ENCODE measurements at regions not wholly inside any gene's neighbourhood (a gene's known extent, or its start where the extent isn't known, plus 50 kb on each side); places are given as distances from the start of the nearest gene placed in this dataset.
"Not testable (repeated sequence)": the region's sequence is repeated elsewhere in the genome, so short reads cannot be mapped to it uniquely, and the experiment has no call there.

GRCh38 chr12:9331218-9331626, 123.0 kb upstream of the PZP start:
- Mint-ChIP-seq H3K4me1 (peaks cover 22% of the 10 kb centered on the region), H3K4me3 (no peak overlapping the region), H3K27ac (peak overlapping the region; percentile 70), H3K9me3 (peaks cover 2% of the 10 kb centered on the region), H3K36me3 (no peaks in the 10 kb centered on the region)
- ATAC-seq (peak; percentile 76), DNase-seq (ENCODE audit: low spot score in 2 of 2) (peak; percentile 76 to 87)

DNA sequence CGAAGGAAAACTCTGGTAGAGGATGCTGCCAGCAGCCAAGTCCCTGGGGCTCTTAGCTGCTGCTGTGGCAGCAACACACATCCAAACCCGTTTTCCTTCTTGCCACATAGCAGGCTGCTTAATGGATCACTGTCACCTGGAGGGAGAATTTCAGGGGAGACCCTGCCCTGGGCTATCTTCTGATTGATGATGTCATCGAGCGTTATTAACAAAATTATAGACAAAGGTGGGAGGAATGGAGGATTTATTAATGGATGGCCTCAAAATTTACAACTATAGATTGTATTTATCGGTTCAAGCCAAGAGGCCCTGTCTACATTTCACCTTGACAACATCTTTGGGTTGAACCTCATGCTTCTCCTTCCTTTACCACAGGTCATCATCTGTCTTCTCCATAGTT, 120.8 kb upstream of the PZP start:
- Mint-ChIP-seq H3K9me3 (no peaks in the 10 kb centered on the region), H3K27ac (no peak overlapping the region), H3K4me1 (peaks cover 22% of the 10 kb centered on the region), H3K4me3 (no peak overlapping the region), H3K36me3 (no peaks in the 10 kb centered on the region)
- no peak for DNase-seq (ENCODE audit: low spot score in 2 of 2)
- ATAC-seq = no peak

- no peaks in the 10 kb centered on the region for H3K36me3 Mint-ChIP-seq
- no peaks in the 10 kb centered on the region for H3K9me3 Mint-ChIP-seq
- DNase-seq (ENCODE audit: low spot score in 2 of 2) = no peak
- no peak overlapping the region for H3K27ac Mint-ChIP-seq
- no peak for ATAC-seq
- peaks cover 22% of the 10 kb centered on the region for H3K4me1 Mint-ChIP-seq
- no peak overlapping the region for H3K4me3 Mint-ChIP-seq
Observed at GRCh38 chr12:9328065-9328464, 119.9 kb upstream of the PZP start.

DNA sequence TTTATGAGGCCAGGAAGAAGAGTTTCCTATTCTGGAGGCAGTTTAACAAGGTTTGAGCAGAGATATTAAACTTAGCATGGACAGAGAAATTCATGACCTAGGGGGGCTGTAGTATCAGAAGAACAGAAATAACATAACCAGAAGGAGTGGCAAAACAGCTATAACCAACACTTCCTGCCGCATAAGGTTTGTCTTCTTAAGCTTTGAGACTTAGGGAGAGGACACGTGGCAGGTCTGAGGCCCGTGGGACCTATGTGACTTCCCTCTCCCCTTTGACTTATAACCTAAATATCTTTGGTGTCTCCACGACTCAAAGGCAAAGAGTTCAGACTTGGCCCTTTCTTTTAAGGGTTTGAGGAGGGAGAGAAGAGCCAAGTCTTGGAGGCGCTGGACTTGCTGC, 119.1 kb upstream of the PZP start:
- DNase-seq (ENCODE audit: low spot score in 2 of 2) (no peak), ATAC-seq (no peak)
- H3K27ac Mint-ChIP-seq = peak overlapping the region; percentile 43
- no peak overlapping the region for H3K4me3 Mint-ChIP-seq
- H3K36me3 Mint-ChIP-seq = no peaks in the 10 kb centered on the region
- H3K4me1 Mint-ChIP-seq = peaks cover 22% of the 10 kb centered on the region
- no peaks in the 10 kb centered on the region for H3K9me3 Mint-ChIP-seq

- H3K4me3 Mint-ChIP-seq; DNase-seq (ENCODE audit: low spot score in 2 of 2); H3K9me3 Mint-ChIP-seq; H3K36me3 Mint-ChIP-seq; ATAC-seq: not testable (repeated sequence)
- peak overlapping the region; percentile 43 for H3K27ac Mint-ChIP-seq
- H3K4me1 Mint-ChIP-seq = peaks cover 22% of the 10 kb centered on the region
Observed at GRCh38 chr12:9326849-9327248, 118.7 kb upstream of the PZP start.

DNA sequence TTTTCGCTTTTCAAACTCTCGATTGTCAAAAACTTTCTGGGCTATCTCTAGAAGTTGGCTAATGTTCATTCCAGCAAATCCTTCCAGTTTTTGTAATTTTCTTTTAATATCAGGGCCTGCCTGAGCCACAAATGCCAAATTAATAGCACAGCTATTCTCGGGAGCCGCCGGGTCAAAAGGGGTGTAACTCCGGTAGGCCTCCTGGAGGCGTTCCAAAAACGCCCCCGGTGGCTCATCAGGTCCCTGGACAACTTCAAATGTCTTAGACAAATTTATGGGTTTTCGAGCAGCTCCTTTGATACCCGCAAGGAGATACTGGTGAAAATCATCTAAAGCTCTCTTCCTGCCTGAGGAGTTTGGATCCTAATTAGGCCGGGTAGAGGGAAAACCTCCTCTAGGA, 117.9 kb upstream of the PZP start:
- Mint-ChIP-seq H3K36me3 (no peaks in the 10 kb centered on the region), H3K4me3 (no peak overlapping the region), H3K9me3 (no peaks in the 10 kb centered on the region), H3K27ac (no peak overlapping the region), H3K4me1 (peaks cover 17% of the 10 kb centered on the region)
- ATAC-seq (no peak), DNase-seq (ENCODE audit: low spot score in 2 of 2) (no peak)

DNA sequence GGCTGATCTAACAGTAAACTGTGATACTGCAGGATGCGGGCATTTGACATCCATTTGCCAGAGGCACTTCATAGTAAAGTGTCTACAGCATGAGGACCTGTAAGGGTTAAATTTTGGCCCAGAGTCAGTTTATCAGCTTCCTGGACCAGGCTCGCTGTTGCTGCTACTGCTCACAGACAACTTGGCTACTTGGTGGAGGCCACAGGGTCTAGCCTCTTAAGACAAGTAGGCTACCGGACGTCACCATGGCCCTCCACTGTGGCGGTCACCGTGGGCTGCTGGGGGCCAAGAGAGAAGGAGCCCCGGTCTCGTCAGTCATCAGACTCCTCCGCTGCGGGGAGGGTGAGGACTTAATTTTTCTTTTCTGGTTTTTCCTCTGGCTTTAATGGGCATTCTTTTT, 117.3 kb upstream of the PZP start:
- no peak for DNase-seq (ENCODE audit: low spot score in 2 of 2)
- H3K4me3 Mint-ChIP-seq = no peak overlapping the region
- H3K36me3 Mint-ChIP-seq = no peaks in the 10 kb centered on the region
- H3K9me3 Mint-ChIP-seq = no peaks in the 10 kb centered on the region
- H3K4me1 Mint-ChIP-seq = peaks cover 15% of the 10 kb centered on the region
- ATAC-seq = no peak
- H3K27ac Mint-ChIP-seq = no peak overlapping the region

- Mint-ChIP-seq H3K4me3 (no peak overlapping the region), H3K4me1 (peaks cover 15% of the 10 kb centered on the region), H3K27ac (no peak overlapping the region), H3K36me3 (no peaks in the 10 kb centered on the region), H3K9me3 (no peaks in the 10 kb centered on the region)
- no peak for DNase-seq (ENCODE audit: low spot score in 2 of 2)
- ATAC-seq = no peak
Observed at GRCh38 chr12:9324782-9325181, 116.6 kb upstream of the PZP start.

DNA sequence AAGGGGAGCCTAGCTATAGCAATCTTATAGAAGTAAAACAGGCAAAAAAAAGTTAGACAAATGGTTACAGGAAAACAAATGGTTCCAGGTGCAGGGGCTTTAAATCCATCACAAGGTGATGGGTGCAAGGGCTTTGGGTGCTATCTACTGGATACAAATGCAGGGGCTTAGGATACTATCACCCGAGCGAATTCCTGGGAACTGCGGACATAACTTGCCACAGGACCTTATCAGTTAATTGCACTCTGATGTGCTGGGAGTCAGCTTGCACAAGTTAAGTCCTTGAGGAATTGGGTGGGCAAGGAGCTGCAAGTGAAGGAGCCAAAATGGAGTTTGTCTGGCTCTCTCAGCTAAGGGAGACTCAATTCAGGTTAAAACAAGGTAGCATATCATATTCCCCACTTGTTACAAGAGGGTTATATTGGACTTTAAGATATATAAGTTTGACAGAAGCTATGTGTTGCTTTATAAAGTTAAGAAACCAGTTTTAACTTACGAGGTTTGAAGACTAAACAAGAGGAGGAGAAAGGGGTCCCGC, 115.0 kb upstream of the PZP start:
- H3K4me1 Mint-ChIP-seq = peaks cover 21% of the 10 kb centered on the region
- H3K36me3 Mint-ChIP-seq = no peaks in the 10 kb centered on the region
- ATAC-seq (no peak), DNase-seq (ENCODE audit: low spot score in 2 of 2) (no peak)
- H3K9me3 Mint-ChIP-seq = no peaks in the 10 kb centered on the region
- no peak overlapping the region for H3K4me3 Mint-ChIP-seq
- H3K27ac Mint-ChIP-seq = no peak overlapping the region

DNA sequence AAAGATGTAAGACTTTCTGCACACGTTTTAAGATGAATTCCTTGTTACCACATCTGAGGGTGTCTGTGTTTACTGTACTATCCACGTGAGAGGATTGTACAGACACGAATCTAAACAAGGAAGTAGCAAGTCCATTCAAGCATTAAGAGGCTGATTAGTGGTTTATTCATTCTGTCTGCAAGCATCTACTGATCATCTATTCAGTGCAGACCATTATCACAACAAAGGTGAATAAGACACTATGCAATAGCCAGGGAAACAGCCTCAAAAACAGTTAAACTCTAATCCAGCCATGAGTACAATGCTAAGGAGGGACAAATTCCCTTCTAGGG, 111.6 kb upstream of the PZP start:
- Mint-ChIP-seq H3K9me3 (no peaks in the 10 kb centered on the region), H3K36me3 (no peaks in the 10 kb centered on the region), H3K4me1 (peaks cover 6% of the 10 kb centered on the region), H3K4me3 (no peak overlapping the region), H3K27ac (peak overlapping the region; percentile 36)
- DNase-seq (ENCODE audit: low spot score in 2 of 2) (no peak), ATAC-seq (no peak)

DNA sequence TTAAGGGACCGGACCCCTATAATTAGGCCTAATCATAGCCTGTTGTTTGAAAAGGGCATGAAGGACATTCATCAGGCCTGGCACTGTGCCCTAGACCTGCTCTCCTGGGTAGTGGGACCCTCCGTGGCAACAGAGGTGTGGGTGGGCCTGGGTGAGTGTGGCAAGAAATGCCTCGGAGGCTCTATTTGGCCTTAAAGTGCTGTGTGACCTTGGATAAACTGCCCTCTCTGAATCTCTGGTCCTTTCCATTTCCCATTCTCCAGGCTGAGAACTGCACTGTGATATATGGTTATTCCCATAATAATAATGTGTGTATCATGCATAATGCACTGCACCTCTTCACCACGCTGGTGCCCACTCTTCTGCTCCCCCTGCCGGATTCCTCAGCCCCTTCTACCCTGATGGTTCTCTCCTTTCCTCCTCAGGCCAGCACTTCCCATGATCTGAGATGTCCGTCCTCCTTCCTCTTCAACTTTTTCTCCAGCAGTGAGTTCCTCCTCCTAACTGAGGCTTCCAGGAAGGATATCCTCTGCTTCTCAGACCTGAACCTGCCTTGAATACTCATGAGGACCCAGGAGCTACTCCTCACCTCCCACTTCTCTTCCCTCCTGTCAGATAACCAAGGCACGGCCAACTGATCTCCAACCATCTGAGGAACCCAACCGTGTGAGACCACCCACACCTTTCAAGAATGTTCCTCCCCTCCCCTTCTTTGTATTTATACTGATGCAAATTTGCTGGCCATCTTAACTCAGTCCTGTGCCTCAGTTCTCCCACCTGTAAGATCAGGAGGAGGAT, 111.0 kb upstream of the PZP start:
- Mint-ChIP-seq H3K36me3 (no peaks in the 10 kb centered on the region), H3K27ac (peak overlapping the region; percentile 36), H3K4me3 (no peak overlapping the region), H3K4me1 (peaks cover 6% of the 10 kb centered on the region), H3K9me3 (no peaks in the 10 kb centered on the region)
- no peak for ATAC-seq
- DNase-seq (ENCODE audit: low spot score in 2 of 2) = no peak

DNA sequence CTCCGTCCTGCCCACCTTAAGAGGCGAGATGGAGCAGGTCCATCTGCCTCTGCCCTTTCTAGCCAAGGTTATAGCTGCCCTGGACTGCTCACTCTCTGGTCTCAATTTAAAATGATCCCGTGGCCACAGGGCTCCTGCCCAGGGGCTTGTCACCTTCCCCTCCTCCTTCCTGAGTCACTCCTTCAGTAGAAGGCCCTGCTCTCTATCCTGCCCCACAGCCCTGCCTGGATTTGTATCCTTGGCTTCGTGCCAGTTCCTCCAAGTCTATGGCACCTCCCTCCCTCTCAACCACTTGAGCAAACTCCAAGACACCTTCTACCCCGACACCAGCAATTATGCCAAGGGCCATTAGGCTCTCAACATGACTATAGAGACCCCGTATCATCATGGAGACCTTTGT, 105.3 kb upstream of the PZP start:
- H3K4me3 Mint-ChIP-seq, H3K36me3 Mint-ChIP-seq, H3K4me1 Mint-ChIP-seq, ATAC-seq, H3K9me3 Mint-ChIP-seq, H3K27ac Mint-ChIP-seq: not testable (repeated sequence)
- DNase-seq (ENCODE audit: low spot score in 2 of 2) = peak in 1 of 2 donors; percentile 33

DNA sequence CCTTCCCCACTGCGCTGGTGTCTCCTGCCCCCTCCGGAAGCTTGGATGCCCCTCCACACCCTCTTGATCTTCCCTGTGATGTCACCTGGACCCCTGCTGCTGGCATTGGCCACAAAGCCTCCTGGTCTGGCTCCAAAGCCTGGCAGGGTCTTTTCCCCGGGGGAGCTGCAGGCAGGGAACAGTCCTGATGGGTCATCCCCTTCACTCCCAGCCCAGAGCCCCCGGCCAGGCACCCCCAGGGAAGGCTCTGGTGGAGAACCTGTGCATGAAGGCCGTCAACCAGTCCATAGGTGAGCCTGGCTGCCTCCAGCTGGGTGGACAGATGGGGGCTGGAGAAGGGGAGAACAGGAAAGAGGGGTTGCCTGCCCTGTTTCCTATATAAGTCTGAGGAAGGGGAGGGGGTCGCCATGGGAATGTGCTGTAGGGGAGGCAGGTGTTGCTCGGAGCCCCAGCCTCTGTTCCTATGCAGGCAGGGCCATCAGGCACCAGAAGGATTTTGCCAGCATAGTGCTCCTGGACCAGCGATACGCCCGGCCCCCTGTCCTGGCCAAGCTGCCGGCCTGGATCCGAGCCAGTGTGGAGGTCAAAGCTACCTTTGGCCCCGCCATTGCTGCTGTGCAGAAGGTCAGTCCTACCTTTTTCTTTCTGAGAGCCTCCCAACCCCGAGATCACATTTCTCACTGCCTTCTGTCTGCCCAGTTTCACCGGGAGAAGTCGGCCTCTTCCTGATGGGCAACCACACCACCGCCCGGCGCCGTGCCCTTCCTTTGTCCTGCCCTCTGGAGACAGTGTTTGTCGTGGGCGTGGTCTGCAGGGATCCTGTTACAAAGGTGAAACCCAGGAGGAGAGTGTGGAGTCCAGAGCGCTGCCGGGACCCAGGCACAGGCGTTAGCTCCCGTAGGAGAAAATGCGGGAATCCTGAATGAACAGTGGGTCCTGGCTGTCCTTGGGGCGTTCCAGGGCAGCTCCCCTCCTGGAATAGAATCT, 104.5 kb upstream of the PZP start:
- H3K4me1 Mint-ChIP-seq, H3K36me3 Mint-ChIP-seq, ATAC-seq, H3K27ac Mint-ChIP-seq, H3K9me3 Mint-ChIP-seq, H3K4me3 Mint-ChIP-seq: not testable (repeated sequence)
- DNase-seq (ENCODE audit: low spot score in 2 of 2) = peak in 1 of 2 donors; percentile 47

DNA sequence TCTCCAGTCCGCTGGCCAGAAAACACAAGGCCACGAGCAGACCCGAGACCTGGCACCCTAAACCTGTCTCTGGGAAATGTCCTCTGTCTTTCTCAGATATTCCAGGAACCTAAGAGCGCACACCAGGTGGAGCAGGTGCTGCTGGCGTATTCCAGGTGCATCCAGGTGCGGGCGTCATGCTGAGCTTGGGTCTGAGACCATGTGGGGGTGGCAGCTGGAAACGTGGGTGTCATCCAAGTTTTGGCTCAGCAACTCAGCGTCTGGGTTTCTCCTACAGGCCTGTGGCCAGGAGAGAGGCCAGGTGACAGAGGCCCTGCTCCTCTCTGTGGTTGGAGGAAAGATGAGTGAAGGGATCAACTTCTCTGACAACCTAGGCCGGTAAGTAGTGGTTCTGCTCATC, 103.3 kb upstream of the PZP start:
- not testable (repeated sequence) for H3K9me3 Mint-ChIP-seq, H3K4me3 Mint-ChIP-seq, ATAC-seq, H3K27ac Mint-ChIP-seq, H3K4me1 Mint-ChIP-seq
- DNase-seq (ENCODE audit: low spot score in 2 of 2) = peak in 1 of 2 donors; percentile 28
- peaks cover 13% of the 10 kb centered on the region for H3K36me3 Mint-ChIP-seq

DNA sequence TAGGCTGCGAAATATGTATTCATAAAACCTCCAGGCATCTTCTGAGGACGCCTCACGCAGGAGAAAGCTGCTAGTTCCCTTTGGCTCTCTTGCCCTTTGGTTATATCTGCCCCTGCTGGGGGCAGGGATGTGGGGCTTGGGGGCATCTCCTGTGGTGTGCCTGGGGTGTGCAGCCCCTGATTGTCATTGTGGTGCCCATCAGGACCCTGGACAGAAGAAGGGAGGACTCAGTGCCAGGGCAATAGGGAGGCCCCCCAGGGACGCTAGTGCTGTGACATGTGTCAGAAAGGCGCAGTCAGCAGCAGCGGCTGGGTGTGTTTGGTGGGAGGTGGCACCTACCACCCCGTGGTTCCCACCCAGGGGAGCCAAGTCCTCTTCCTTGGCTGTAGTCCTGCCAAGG, 102.5 kb upstream of the PZP start:
- H3K27ac Mint-ChIP-seq, H3K4me3 Mint-ChIP-seq, ATAC-seq, H3K9me3 Mint-ChIP-seq, H3K4me1 Mint-ChIP-seq: not testable (repeated sequence)
- H3K36me3 Mint-ChIP-seq = peaks cover 13% of the 10 kb centered on the region
- peak in 1 of 2 donors; percentile 29 for DNase-seq (ENCODE audit: low spot score in 2 of 2)

Data from stimulated activated effector memory CD8-positive, alpha-beta T cell treated with anti-CD3 and anti-CD28 coated beads, Interleukin-12 subunit alpha, Interleukin-12 subunit beta, amount 100 ng/mL, for 72 hours (primary cell).